Loucy (cell line): ENCODE measurements at regions not wholly inside any gene's neighbourhood (a gene's known extent, or its start where the extent isn't known, plus 50 kb on each side); places are given as distances from the start of the nearest gene placed in this dataset.

Experiments used
- CTCF ChIP-seq: fragments of 200-600 bp; sonication (generic); conservative IDR thresholded peaks from 2 replicates; pipeline ENCODE4 v1.5.1; 2014; ENCODE audit warnings: mild to moderate bottlenecking, antibody characterized with exemption, low read length
- EZH2phosphoT487 ChIP-seq: fragments of 200-600 bp; IDR thresholded peaks from 2 replicates; pipeline ENCODE4 v1.6.1; 2018; ENCODE audit warnings: antibody characterized with exemption, mild to moderate bottlenecking, moderate library complexity, borderline replicate concordance

- no peak for TF ChIP-seq CTCF
- no peak for TF ChIP-seq EZH2phosphoT487
Measured at GRCh38 chr13:39862900-39863299, 207.4 kb downstream of the COG6 start.
